HG03135 (cell line): ENCODE measurements at regions not wholly inside any gene's neighbourhood (a gene's known extent, or its start where the extent isn't known, plus 50 kb on each side); places are given as distances from the start of the nearest gene placed in this dataset.
A peak's percentile ranks its signal among the peaks of the same experiment; 100 is the strongest.
"Not testable (repeated sequence)": the region's sequence is repeated elsewhere in the genome, so short reads cannot be mapped to it uniquely, and the experiment has no call there.

Source experiments
- ATAC-seq: cut with Tn5 transposase; IDR thresholded peaks from one replicate; pipeline ENCODE4 v1.9.1; 2021; ENCODE audit warnings: mild to moderate bottlenecking, moderate library complexity; ENCODE audit not compliant: unreplicated experiment

DNA sequence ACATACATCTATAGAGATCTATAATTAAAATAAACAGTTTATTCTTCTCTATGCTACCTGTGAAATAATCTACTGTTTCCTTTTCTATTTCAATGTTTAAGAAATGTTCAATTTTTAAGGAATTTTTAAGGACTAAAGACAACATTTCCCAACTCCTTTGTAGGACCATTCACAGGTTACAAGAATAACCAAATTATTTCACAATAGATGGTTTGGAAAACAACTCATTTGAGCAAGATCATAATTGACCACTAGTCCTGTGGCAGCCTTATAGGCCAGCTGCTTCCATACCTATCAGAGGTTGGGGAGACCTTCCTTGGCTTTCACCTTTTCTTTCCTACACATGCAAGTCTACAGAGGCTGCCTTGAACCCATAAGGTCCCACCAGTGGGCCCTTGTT lies 193.7 kb downstream of the TTC39B start:
- no peak for ATAC-seq

DNA sequence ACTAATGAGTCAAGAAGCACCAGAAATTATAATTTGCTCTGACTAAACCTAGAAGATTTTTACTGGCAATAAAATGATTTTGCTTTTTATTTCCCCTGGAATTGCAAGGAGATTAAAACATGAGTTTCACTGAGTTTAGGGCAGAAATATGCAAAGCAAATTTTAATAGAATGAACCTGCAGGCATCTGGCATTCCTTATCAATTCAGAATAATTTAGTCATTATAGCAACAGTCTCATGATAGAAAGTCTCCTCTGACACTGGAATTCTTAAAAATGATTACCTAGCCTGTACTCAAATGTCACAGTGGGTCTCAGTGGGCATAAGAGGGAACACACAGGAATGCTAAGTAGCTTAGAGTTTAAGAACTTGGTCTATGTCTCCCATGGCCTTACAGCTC lies 195.9 kb downstream of the TTC39B start:
- no peak for ATAC-seq

DNA sequence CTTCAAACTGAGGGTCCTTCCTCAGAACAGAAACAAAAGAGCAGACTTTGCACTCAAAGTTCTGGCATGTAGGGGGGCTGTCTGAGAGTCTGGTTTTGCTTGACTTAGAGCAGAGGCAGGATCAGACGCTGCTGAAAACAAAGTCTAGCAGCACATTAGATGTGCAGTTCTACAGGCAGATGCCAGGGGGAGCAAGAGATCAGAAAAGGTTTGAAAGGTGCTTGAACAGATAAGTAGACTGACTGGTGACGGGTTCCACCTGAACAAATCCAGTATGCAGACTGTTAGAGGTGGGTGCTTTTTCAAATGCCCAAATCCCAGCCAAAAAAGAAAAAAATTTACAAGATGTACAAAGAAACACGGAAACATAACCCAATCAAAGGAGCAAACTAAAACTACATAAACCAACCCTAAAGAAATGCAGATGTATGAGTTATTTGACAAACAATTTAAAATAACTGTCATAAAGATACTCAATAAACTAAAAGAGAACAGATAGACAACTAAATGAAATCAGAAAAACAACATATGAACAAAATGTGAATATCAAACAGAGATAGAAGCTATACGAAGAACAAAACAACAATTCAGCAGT lies 194.7 kb upstream of the FREM1 start:
- peak; percentile 86 for ATAC-seq

DNA sequence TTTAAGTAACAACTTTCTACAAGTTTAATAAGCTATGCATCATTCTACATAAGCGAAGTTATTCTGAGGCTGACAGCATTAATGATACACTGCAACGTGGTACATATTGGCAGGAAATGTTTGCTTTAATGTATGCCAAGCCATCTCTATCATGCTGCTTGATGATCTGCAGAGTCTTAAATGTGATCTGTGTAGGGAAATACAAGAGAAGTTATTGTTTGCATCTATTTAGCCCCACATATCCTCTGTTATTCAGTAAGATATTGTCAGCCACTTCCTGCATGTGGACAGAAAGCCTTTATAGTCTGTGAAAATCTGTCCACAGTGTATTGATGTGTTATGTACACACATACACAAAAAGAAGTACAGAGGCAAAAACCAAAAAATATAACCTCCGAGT lies 193.1 kb upstream of the FREM1 start:
- ATAC-seq, result no peak

DNA sequence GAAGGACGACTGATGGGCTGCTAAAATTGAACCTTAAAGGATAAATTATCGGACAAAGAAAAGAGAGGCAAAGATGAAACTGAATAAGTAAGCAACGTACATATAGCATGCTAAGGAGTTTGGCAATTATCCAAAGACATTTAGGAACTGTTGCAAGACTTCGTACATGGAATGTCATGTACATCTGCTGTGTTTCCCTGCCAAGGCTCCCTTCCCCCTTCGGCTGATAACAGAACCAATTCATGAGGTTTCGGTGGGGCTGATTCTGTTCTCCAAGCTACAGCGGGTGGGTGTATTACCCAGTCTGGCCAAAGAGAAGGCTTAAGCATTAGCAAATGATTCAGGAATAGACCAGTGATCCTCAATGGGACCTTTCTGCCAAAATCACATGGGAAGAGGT lies 190.9 kb upstream of the FREM1 start:
- ATAC-seq, result no peak

DNA sequence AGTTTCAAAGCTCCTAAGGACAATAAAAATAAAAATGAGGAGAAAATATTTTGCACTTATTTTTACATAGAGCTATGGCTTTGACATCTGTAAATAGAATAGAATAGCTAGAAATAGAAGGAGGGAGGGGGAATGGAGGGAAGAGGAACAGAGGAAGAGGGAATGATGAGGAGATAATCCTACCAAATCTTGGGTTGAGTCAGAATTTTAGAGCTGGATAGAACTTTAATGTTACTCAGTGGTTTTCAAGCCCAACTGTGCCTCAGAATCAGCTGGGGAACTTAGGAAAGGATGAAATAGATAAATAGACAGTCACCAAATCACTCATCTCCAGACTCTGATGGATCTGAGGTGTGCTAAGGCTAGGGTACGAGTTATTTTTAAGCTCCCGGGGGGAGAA lies 190.3 kb upstream of the FREM1 start:
- no peak for ATAC-seq

DNA sequence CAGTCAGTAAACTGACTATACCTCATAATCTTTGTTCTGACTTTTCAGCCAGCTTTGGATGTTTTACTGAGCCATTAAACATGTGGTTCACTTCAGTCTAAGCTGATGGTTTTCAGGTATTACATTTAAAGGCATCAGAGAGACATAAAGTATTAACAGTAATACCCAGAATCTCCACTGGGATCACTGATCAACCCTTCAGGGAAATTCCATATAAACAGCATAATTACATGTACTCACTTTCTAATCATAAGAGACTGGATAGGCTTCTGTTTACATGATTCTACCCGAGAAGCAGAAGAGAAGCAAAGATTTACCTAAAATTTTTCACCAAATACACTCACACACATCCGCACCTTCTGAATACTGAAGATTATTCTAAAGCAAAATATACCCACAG lies 186.7 kb upstream of the FREM1 start:
- ATAC-seq, result no peak

DNA sequence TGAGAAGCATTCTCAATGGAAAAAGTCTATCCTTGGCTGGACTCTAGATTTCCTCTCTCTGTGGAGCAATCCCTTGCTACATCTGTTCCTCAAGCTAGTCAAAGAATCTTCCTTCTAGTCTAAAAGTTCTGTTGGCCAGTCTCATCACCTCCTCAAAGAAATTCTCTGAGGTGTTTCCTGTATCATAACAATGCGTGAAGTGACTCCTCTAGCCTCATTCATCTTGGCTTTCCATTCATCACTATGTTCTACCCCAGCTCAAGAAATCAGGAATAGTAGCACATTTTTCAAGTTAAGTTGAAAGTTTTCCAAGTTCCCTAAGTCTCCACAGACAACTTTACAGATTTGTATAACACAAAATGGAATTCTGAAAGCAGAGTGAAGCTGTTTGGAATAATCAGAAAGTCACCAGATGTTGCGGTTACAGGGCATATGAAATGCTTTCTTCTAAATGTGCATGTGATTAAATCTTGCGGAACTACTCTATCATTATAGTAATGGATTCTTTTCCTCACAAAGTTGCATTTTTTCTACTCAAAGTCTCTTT lies 176.6 kb upstream of the FREM1 start:
- no peak for ATAC-seq

DNA sequence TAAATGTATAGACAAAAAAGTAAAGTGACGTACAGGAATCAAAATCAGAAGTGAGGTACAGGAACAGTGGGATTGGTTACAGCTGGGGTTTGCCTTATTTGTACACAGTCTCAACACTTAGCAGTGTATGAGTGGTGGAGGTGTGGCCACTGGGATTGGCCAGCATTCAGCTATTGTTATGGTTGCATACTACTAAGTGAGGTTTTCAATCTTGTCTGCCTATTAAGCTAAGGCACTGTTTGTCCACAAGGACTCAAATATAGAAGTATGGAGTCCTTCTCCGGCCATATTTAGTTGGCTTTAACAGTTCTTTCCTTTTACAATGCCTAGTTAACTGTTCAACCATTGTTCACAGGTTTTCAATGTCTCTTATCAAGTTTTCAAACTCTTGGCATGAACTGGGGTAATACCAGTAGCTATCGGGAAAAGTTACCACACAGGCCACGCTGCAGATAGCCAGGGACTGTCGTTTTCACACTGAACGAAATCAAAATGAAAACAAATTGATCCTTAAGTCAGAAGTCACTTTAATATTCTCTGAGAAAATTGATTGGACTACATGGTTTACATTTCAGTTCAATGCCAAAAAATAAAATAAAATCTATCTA lies 176.0 kb upstream of the FREM1 start:
- ATAC-seq, result no peak

DNA sequence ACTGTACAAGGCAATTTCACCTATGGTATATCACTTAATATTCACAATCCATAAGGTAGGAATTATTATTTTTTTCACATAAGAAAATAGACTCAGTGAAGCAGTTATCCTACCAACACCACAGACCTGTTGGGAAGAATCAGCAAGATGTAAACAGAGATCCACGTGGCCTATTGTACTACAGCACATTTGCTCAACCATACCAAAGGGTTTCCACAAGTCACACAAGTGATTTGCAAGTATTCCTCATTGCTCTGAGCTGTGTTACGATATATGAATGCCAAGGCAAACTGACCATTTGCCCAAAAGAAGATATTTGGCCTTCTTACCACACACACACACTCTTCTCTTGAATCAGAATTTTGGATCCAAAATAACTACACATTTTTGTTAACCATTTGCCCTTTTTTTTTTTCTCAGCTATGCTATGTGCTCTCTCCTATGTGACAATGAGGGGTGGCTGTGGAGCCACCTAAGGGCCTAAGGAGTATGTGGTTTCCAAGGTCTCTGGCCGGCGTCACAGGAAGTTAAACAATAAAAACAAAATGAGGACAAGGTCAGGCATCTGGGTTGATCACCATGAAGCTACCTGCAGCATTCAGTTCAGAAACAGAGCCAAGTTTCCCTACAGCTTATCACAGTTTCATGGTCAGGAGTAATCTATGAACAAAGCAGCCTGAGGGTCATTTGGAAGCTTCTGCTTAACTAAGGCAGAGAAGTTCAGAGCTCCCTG lies 171.0 kb upstream of the FREM1 start:
- ATAC-seq, result no peak

DNA sequence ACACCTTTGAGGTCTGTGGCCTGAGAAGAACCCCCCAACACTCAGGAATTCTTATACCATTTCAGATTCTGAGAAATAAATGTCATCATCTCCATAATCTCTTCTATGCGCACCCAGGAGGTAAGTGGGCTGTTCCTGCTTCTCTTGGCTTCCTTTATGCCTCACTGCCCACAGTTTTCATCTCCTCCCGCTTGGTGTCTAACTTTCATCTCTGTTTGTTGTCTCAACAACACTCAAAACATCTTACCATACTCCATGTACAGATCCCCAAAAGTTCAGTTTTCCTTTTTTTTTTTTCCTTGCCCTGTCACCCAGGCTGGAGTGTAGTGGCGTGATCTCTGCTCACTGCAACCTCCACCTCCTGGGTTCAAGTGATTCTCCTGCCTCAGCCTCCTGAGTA lies 170.2 kb upstream of the FREM1 start:
- no peak for ATAC-seq

DNA sequence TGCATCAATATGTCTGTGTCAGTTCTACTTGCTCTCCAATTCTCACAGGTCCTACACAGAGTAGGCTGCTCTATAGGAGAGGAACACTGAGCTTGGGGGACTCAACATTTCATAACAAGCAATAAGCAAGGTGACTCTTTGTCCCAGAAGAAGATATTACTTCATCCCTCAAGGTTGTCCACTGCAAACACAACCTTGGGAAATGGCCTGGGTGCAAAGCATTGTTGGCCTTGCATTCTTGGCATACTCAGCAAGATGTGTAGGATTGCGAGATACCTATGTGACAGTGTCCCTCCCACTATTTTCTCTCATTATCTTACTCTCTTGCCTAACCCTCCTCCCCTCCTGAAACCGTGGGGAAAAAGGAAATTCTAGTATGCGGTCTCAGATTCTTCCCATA lies 169.8 kb upstream of the FREM1 start:
- ATAC-seq, result no peak

DNA sequence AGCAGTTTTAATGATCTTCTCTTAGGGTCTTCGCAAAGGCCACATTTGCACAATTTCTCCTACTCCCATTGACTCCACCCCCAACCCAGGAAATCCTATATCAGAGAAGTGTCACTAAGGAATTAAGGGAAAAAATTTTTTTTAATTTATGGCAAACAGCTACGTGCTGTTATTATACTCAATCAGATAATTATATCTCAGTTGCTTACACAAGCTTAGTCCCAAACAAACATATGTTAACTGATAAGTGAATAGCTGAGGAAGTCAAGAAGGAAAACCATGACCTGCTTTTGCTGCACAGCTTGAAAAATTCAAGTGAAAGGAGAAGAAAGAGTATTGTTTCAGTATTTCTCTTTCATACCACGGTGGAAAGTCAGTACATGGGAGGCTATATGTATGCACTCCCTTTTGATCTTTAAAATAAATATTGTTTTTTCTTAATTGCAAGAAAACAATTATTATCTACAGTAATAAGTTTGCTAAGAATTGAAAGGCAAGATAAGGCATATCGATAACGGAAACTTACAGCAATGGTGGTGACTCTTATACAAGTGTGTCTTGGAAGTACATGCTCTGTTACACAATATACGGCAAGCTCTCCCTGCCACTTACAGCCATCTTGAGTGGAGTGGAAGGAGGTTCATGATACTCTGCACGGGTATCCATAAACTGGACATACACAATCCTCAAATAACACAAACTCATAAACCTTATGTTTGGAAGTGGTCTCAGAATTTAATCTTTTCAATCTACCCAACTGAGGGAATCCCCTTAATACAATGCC lies 167.9 kb upstream of the FREM1 start:
- ATAC-seq, result no peak

DNA sequence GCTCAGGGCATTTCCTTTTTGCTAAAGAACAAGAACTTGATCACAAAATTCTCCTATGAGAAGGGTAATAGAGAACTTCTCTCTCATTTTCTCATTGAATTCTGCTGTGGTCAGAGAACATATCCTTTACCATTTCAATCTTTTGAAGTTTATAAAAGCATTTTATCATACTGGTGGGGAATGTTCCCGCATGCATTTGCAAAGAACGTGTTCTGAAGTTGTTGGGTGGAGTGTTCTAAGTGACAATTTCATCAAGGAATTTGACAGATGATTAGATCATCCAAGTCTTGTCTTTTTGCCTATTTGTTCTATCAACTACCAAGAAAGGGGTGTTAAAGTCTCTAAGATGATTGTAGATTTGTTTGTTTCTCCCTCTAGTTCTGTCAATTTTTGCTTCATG lies 163.4 kb upstream of the FREM1 start:
- no peak for ATAC-seq

DNA sequence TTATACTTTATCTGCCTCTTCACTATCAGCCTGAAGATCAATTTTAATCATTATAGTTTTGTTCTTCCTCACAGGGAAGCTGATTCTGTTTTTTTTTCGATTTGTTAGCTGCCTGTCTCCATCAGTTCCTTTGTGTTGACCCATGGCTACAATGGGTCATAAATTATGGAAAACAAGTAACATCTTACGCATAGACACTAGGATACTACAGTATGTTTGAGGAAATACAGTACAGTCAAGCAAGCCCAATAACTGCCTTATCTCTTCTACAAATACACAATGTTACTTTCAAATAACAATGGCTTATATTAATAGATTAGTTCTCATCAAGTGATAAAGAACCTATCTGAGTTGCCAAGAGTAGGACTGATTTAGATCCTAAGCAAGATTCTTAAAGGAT lies 160.5 kb upstream of the FREM1 start:
- no peak for ATAC-seq

DNA sequence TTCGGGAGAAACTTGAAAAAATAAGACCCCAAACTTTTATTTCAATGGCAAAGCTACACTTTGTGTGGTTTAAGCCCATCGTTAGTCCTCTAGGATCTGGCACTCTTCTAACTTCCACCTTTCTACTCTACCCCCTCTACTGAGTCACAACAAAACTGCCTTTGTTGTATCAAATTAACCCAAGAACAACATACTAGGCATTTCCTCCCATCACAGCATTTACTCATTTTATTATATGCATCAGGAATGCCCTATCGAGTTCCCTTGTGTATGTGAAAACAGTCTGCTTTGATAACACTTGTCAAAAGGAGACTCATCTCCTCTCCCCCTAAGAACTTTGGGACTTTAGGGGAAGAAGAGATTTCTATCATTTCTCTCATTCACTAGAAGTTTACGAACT lies 158.9 kb upstream of the FREM1 start:
- ATAC-seq, result no peak

DNA sequence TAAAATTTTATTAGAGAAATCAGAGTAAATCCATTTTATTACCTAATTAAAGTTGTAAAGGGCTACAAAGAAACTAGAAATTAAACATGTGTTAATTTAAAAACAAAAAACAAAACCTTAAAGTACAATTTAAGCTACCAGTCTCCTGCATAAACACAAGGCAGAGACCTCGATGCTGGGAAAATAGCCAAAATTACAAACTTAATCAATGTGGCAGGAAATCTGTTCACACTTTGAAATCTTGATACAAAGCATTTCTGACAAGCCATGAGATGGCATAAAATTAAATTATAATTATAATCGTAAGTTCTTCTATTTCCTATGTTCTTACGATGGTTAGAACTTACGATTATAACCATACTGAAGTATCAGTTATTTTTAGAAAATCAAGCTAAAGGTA lies 158.0 kb upstream of the FREM1 start:
- no peak for ATAC-seq

DNA sequence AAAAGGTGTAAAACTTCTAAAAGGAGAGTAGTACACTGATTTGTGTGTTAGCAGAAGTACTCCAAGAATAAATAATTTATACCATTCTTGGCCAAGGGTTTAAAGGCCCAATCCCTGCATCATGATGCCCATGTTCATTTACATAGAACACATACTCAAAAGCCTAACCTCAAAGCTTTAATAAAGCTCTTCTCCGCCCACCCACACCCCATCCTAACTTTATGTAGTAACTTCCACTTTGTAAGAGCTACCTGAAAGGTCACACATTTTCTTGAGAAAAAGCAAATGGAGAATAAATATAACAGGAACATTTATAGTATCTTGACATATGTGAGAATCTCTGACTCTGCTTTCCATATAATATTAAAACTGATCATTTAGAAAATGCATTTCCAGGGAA lies 148.8 kb upstream of the FREM1 start:
- no peak for ATAC-seq

DNA sequence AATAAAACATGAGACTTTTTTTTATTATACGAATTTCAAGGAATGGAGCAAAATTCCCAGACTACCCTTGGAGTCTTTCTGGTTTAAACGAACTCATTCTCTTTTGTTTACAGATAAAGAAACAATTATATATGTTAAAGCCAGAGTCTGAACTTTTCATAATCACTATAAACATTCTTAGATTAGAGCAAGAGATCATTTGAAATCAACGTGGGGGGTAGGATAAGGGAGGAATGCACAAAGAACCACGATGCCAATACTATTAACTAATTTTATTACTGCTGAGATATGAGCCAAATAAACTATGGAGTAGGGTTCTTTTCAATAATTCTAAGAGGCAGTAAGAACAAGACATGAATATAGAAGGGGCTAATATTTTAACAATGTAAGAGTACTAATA lies 148.0 kb upstream of the FREM1 start:
- no peak for ATAC-seq

DNA sequence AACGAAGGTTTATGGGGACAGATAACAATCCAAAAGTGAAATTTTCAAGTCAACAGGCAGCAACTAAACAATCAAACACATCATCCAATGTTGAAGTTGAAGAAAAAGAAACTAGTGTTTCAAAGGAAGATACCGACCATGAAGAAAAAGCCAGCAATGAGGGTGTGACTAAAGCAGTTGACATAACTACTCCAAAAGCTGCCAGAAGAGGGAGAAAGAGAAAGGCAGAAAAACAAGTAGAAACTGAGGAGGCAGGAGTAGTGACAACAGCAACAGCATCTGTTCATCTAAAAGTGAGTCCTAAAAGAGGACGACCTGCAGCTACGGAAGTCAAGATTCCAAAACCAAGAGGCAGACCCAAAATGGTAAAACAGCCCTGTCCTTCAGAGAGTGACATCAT lies 145.1 kb upstream of the FREM1 start:
- ATAC-seq, result not testable (repeated sequence)

DNA sequence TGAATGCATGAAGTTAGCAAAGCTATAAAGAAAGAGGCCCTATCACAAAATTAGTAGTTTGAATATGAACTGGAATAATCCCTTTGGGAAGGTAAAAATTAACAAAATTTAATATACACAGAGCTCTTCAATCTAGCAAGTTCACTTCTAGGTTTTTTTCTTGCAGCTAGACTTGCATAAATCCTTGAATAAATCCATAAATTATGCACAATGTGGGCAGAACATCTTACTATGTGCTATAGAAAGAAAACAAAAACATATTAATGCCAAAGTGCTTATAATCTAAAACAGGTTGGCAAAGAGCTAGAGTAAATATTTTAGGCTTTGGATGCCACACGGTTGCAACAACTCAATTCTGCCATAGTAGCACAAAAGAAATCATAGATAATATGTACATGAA lies 138.5 kb upstream of the FREM1 start:
- ATAC-seq, result no peak
